ENCODE measurements at regions not wholly inside any gene's neighbourhood (a gene's known extent, or its start where the extent isn't known, plus 50 kb on each side); places are given as distances from the start of the nearest gene placed in this dataset.

GRCh38 chr3:158983216-158984099, 181.6 kb downstream of the MFSD1 start:
- ATAC-seq (replicated peaks in 1 of 2), result no peak
- no peak overlapping the region for H3K27ac Mint-ChIP-seq
- H3K4me3 Mint-ChIP-seq, result no peak overlapping the region

DNA sequence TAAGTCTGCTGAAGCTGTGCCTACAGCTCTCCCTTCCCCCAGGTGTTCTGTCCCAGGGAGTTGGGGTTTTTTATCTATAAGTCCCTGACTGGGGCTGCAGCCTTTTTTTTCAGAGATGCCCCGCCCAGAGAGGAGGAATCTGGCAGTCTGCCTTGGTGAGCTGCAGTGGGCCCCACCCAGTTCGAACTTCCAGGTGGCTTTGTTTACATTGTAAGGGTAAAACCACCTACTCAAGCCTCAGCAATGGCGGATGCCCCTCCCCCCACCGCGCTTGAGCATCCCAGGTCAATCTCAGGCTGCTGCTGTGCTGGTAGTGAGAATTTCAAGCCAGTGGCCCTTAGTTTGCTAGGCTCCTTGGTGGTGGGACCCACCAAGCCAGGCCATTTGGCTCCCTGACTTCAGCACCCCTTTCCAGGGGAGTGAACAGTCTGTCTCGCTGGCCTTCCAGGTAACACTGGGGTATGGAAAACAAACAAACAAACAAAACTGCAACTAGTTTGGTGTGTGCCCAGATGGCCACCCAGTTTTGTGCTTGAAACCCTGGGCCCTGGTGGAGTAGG, 189.4 kb downstream of the MFSD1 start:
- H3K27ac Mint-ChIP-seq, result no peak overlapping the region
- H3K27me3 Mint-ChIP-seq (ENCODE audit: low read depth), result no peaks in the 10 kb centered on the region
- peaks cover 3 to 5% of the 10 kb centered on the region in 2 donors for H3K9me3 Mint-ChIP-seq
- ATAC-seq (replicated peaks in 1 of 2) (no peak), DNase-seq (no peak)
- H3K4me1 Mint-ChIP-seq (ENCODE audit: low read depth), result no peaks in the 10 kb centered on the region
- no peaks in the 10 kb centered on the region for H3K36me3 Mint-ChIP-seq (ENCODE audit: insufficient read depth in 2 of 2)
- no peak overlapping the region for H3K4me3 Mint-ChIP-seq

More at GRCh38 chr3:158983216-158984099, 181.6 kb downstream of the MFSD1 start:
- no peak for DNase-seq
- H3K36me3 Mint-ChIP-seq (ENCODE audit: insufficient read depth in 2 of 2), result no peaks in the 10 kb centered on the region
- H3K9me3 Mint-ChIP-seq, result peaks cover 5 to 6% of the 10 kb centered on the region in 2 donors
- H3K4me1 Mint-ChIP-seq (ENCODE audit: low read depth), result no peaks in the 10 kb centered on the region
- no peaks in the 10 kb centered on the region for H3K27me3 Mint-ChIP-seq (ENCODE audit: low read depth)

- no peak overlapping the region for H3K4me3 Mint-ChIP-seq
Measured at GRCh38 chr3:158992463-158992862, 190.6 kb downstream of the MFSD1 start.

DNA sequence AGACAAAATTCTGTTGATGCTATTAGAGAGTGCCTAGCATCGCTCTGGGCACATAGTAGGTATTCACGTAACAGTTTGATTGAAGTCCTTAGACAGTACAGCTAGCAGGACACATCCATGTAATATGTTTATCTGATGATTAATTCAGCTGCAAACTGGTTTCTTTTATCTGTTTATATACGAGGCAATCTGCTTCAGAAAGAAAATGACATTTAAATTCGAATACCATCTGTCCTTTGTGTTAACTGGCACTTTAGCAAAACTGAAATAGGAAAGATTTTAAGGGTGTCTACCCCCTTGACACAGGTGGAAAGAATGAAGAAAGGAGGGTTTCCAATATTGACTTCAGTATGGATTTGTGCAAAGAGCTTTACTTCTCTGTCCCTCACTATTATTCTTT, 192.5 kb downstream of the MFSD1 start:
- no peak overlapping the region for H3K27ac Mint-ChIP-seq
- no peaks in the 10 kb centered on the region for H3K27me3 Mint-ChIP-seq (ENCODE audit: low read depth)
- DNase-seq, result no peak
- H3K4me3 Mint-ChIP-seq, result no peak overlapping the region
- peaks cover 0 to 2% of the 10 kb centered on the region in 2 donors for H3K9me3 Mint-ChIP-seq
- H3K4me1 Mint-ChIP-seq (ENCODE audit: low read depth), result no peaks in the 10 kb centered on the region
- no peaks in the 10 kb centered on the region for H3K36me3 Mint-ChIP-seq (ENCODE audit: insufficient read depth in 2 of 2)
- no peak for ATAC-seq (replicated peaks in 1 of 2)

More at GRCh38 chr3:158992463-158992862, 190.6 kb downstream of the MFSD1 start:
- Mint-ChIP-seq H3K36me3 (ENCODE audit: insufficient read depth in 2 of 2) (no peaks in the 10 kb centered on the region), H3K27me3 (ENCODE audit: low read depth) (no peaks in the 10 kb centered on the region), H3K27ac (no peak overlapping the region), H3K4me1 (ENCODE audit: low read depth) (no peaks in the 10 kb centered on the region), H3K9me3 (peaks cover 0 to 5% of the 10 kb centered on the region in 2 donors)
- ATAC-seq (replicated peaks in 1 of 2) (no peak), DNase-seq (no peak)

DNA sequence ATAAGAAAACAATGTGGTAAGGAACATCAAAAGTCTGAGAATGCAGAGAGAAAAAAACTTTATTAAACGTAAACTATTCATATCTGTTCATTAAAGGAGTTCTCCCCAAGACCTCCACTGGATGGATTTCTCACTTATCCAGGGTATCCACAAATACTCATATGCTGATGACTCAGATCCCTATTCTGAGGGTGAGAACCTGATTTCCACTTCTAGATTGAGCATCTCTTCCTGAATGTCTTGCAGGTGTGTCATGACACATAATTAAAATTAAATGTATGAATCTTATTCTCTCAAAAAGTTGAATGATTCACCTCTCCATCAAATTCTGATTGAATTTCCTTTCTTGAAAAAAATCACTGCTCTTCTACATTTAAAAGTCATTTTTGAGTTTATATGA, 199.9 kb downstream of the MFSD1 start:
- ATAC-seq (replicated peaks in 1 of 2), result no peak
- no peaks in the 10 kb centered on the region for H3K36me3 Mint-ChIP-seq (ENCODE audit: insufficient read depth in 2 of 2)
- no peaks in the 10 kb centered on the region for H3K4me1 Mint-ChIP-seq (ENCODE audit: low read depth)
- H3K4me3 Mint-ChIP-seq, result no peak overlapping the region
- H3K9me3 Mint-ChIP-seq, result peaks cover 0 to 2% of the 10 kb centered on the region in 2 donors
- H3K27ac Mint-ChIP-seq, result no peak overlapping the region
- no peaks in the 10 kb centered on the region for H3K27me3 Mint-ChIP-seq (ENCODE audit: low read depth)
- DNase-seq, result no peak

DNA sequence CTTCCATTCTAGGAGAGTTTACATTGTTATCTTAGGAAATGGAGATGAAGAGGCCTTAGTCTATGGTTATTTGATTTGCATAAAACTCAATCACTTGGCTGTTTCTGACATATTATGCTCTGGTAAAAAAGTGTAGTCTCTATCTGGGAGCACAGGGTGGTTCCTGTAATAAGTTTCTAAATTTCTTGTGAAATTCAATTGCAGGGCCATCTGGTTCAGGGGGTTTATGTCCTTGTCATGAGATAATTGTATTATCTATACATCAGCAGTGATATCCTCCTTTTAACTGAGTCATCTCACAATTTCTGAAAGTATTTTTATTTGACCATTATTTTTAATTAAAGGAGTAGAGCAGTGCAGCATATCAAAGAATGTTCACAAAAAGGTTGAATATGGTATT, 203.3 kb downstream of the MFSD1 start:
- DNase-seq (no peak), ATAC-seq (replicated peaks in 1 of 2) (no peak)
- H3K36me3 Mint-ChIP-seq (ENCODE audit: insufficient read depth in 2 of 2), result no peaks in the 10 kb centered on the region
- H3K27ac Mint-ChIP-seq, result no peak overlapping the region
- H3K4me1 Mint-ChIP-seq (ENCODE audit: low read depth), result no peaks in the 10 kb centered on the region
- H3K27me3 Mint-ChIP-seq (ENCODE audit: low read depth), result no peaks in the 10 kb centered on the region
- no peak overlapping the region for H3K4me3 Mint-ChIP-seq
- peaks cover 0 to 2% of the 10 kb centered on the region in 2 donors for H3K9me3 Mint-ChIP-seq

GRCh38 chr3:159007331-159007730, 205.5 kb downstream of the MFSD1 start:
- Mint-ChIP-seq H3K4me3 (no peak overlapping the region), H3K27me3 (ENCODE audit: low read depth) (no peaks in the 10 kb centered on the region), H3K4me1 (ENCODE audit: low read depth) (no peaks in the 10 kb centered on the region), H3K36me3 (ENCODE audit: insufficient read depth in 2 of 2) (no peaks in the 10 kb centered on the region), H3K9me3 (peaks cover 0 to 2% of the 10 kb centered on the region in 2 donors), H3K27ac (no peak overlapping the region)
- ATAC-seq (replicated peaks in 1 of 2) (no peak), DNase-seq (no peak)

GRCh38 chr3:159008401-159008800, 206.5 kb downstream of the MFSD1 start:
- DNase-seq (no peak), ATAC-seq (replicated peaks in 1 of 2) (no peak)
- peaks cover 0 to 2% of the 10 kb centered on the region in 2 donors for H3K9me3 Mint-ChIP-seq
- H3K27ac Mint-ChIP-seq, result no peak overlapping the region
- no peaks in the 10 kb centered on the region for H3K27me3 Mint-ChIP-seq (ENCODE audit: low read depth)
- no peaks in the 10 kb centered on the region for H3K36me3 Mint-ChIP-seq (ENCODE audit: insufficient read depth in 2 of 2)
- H3K4me3 Mint-ChIP-seq, result no peak overlapping the region
- H3K4me1 Mint-ChIP-seq (ENCODE audit: low read depth), result no peaks in the 10 kb centered on the region

GRCh38 chr3:159018341-159018740, 216.5 kb downstream of the MFSD1 start:
- no peaks in the 10 kb centered on the region for H3K4me1 Mint-ChIP-seq (ENCODE audit: low read depth)
- H3K4me3 Mint-ChIP-seq, result no peak overlapping the region
- H3K36me3 Mint-ChIP-seq (ENCODE audit: insufficient read depth in 2 of 2), result peaks cover 0 to 2% of the 10 kb centered on the region in 2 donors
- ATAC-seq (replicated peaks in 1 of 2) (no peak), DNase-seq (no peak)
- no peaks in the 10 kb centered on the region for H3K27me3 Mint-ChIP-seq (ENCODE audit: low read depth)
- H3K27ac Mint-ChIP-seq, result no peak overlapping the region
- peaks cover 4 to 6% of the 10 kb centered on the region in 2 donors for H3K9me3 Mint-ChIP-seq

DNA sequence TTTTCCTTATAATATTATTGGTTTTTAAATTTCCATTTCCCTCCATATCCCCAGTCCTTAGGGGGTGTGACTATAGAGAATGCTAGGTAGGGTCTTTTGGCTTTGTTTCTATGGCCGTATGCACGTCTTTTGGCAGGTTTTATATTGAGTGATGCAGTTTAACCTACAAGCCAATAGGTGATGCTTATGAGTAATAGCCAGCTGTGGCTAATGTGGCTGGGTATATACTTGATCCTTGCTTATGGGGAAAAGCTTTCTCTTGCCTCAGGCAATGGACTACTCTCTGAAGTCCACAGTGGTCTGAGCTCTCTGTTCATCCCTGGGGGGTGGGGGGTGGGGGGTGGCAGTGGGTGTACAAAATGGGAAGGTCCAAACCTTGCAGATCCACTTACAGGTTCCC, 223.9 kb downstream of the MFSD1 start:
- ATAC-seq (replicated peaks in 1 of 2), result no peak
- H3K36me3 Mint-ChIP-seq (ENCODE audit: insufficient read depth in 2 of 2), result peaks cover 0 to 2% of the 10 kb centered on the region in 2 donors
- no peak overlapping the region for H3K27ac Mint-ChIP-seq
- H3K4me1 Mint-ChIP-seq (ENCODE audit: low read depth), result no peaks in the 10 kb centered on the region
- H3K9me3 Mint-ChIP-seq, result peaks cover 2% of the 10 kb centered on the region in 2 donors
- no peak overlapping the region for H3K4me3 Mint-ChIP-seq
- DNase-seq, result no peak
- no peaks in the 10 kb centered on the region for H3K27me3 Mint-ChIP-seq (ENCODE audit: low read depth)

DNA sequence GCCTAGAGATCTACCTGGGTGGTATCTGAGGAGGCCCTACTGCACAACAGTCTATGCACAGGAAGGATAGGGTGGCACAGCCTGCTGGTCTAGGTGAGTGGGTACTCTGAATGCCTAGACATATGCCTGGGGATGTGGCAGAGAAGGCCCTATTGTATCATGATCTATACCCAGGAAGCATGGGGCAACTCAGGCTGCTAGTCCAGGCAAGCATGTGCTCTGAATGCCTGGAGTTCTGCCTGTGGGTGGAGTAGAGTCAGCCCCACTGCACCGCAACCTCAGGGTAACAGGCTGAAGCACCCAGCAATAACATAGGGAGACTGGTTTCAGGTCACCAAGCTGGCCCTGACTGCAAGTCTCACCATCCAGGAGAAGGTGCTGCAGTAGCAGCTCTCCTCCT, 224.7 kb downstream of the MFSD1 start:
- Mint-ChIP-seq H3K27ac (no peak overlapping the region), H3K9me3 (peaks cover 2% of the 10 kb centered on the region in 2 donors), H3K36me3 (ENCODE audit: insufficient read depth in 2 of 2) (peaks cover 0 to 2% of the 10 kb centered on the region in 2 donors), H3K4me3 (no peak overlapping the region), H3K4me1 (ENCODE audit: low read depth) (no peaks in the 10 kb centered on the region), H3K27me3 (ENCODE audit: low read depth) (no peaks in the 10 kb centered on the region)
- DNase-seq (no peak), ATAC-seq (replicated peaks in 1 of 2) (no peak)

DNA sequence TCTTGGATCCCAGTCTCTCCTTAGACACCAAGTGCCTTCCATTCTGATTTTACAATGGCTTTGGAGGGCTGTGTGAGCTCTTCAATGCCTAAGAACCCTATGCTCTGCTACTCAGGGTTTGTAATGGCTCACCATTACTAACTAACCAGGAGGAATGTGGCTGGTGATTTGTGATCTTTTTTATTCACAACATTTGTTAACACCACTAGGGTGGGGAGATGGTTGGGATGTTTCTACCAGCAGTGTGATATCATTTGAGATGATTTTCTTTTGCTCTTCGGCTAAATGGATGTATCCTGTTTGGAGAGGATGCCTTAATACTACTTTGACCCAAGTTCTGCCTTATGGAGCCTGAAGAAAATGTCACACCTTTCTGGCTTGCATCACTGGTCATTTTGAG, 226.9 kb downstream of the MFSD1 start:
- H3K9me3 Mint-ChIP-seq, result peaks cover 2 to 4% of the 10 kb centered on the region in 2 donors
- ATAC-seq (replicated peaks in 1 of 2), result no peak
- H3K4me1 Mint-ChIP-seq (ENCODE audit: low read depth), result no peaks in the 10 kb centered on the region
- H3K27me3 Mint-ChIP-seq (ENCODE audit: low read depth), result no peaks in the 10 kb centered on the region
- no peaks in the 10 kb centered on the region for H3K36me3 Mint-ChIP-seq (ENCODE audit: insufficient read depth in 2 of 2)
- DNase-seq, result no peak
- no peak overlapping the region for H3K27ac Mint-ChIP-seq
- no peak overlapping the region for H3K4me3 Mint-ChIP-seq

- H3K27ac Mint-ChIP-seq, result no peak overlapping the region
Measured at GRCh38 chr3:159029306-159030026, 227.6 kb downstream of the MFSD1 start.

More at GRCh38 chr3:159029306-159030026, 227.6 kb downstream of the MFSD1 start:
- ATAC-seq (replicated peaks in 1 of 2), result no peak
- no peaks in the 10 kb centered on the region for H3K4me1 Mint-ChIP-seq (ENCODE audit: low read depth)
- H3K27me3 Mint-ChIP-seq (ENCODE audit: low read depth), result no peaks in the 10 kb centered on the region
- H3K9me3 Mint-ChIP-seq, result peaks cover 4% of the 10 kb centered on the region in 2 donors
- no peak overlapping the region for H3K4me3 Mint-ChIP-seq
- no peak for DNase-seq
- H3K36me3 Mint-ChIP-seq (ENCODE audit: insufficient read depth in 2 of 2), result no peaks in the 10 kb centered on the region

All from activated T-cell treated with anti-CD3 and anti-CD28 coated beads, Interleukin-2, amount 50 U/mL, for 72 hours (primary cell).